H1 (cell line): ENCODE measurements at regions not wholly inside any gene's neighbourhood (a gene's known extent, or its start where the extent isn't known, plus 50 kb on each side); places are given as distances from the start of the nearest gene placed in this dataset.
A peak's percentile ranks its signal among the peaks of the same experiment; 100 is the strongest.

ENCODE experiments used
- CTCF ChIA-PET: fragments of 300-600 bp; sonication (Branson Sonifier 250); formaldehyde crosslinking; loops from one replicate; lab custom pipeline; 2021; ENCODE audit not compliant: partially characterized antibody; lab: Charles Lee
- POLR2A ChIA-PET: fragments of 300-600 bp; sonication (Branson Sonifier 250); formaldehyde crosslinking; loops from one replicate; lab custom pipeline; 2021; ENCODE audit warnings: inconsistent platforms; ENCODE audit not compliant: partially characterized antibody; lab: Charles Lee
- DNase-seq, 2 experiments: peaks; one replicate each; pipeline versions ENCODE4 v3.0.0 to v3.0.0-alpha.2; 2010 to 2022; ENCODE audit warnings: low spot score in 2 of 2, low read depth in 1 of 2, mixed read lengths in 1 of 2
- FAIRE-seq: peaks from 2 replicates; lab custom pipeline; 2011; peaks lifted over from hg19 to GRCh38; lab: Jason Lieb, UNC
- H2AFZ ChIP-seq: 2 replicates; pipeline ENCODE4 v1.8.1; 2012; ENCODE audit warnings: low read length, inconsistent platforms
- H2AK5ac ChIP-seq: 2 replicates; pipeline ENCODE4 v1.6.1; 2013; ENCODE audit warnings: low read depth, low read length
- H2BK120ac ChIP-seq: replicated peaks from 2 replicates; pipeline ENCODE3; 2013; ENCODE audit warnings: low read depth, low read length, inconsistent platforms
- H2BK12ac ChIP-seq: 2 replicates; pipeline ENCODE4 v1.6.1; 2013; ENCODE audit warnings: low read depth, low read length
- H2BK15ac ChIP-seq: 2 replicates; pipeline ENCODE4 v1.6.1; 2013; ENCODE audit warnings: low read length
- H2BK20ac ChIP-seq: 2 replicates; pipeline ENCODE4 v1.6.1; 2013; ENCODE audit warnings: low read length
- H2BK5ac ChIP-seq: 2 replicates; pipeline ENCODE4 v1.6.1; 2013; ENCODE audit warnings: low read depth, low read length
- H3K14ac ChIP-seq: 2 replicates; pipeline ENCODE4 v1.6.1; 2013; ENCODE audit warnings: inconsistent platforms; ENCODE audit not compliant: insufficient read length
- H3K18ac ChIP-seq: 2 replicates; pipeline ENCODE4 v1.6.1; 2013; ENCODE audit warnings: low read length; ENCODE audit errors: extremely low read depth
- H3K23ac ChIP-seq: 2 replicates; pipeline ENCODE4 v1.6.1; 2013; ENCODE audit warnings: inconsistent platforms; ENCODE audit not compliant: insufficient read length
- H3K23me2 ChIP-seq: 2 replicates; pipeline ENCODE4 v1.6.1; 2013; ENCODE audit warnings: low read depth, low read length
- H3K27ac ChIP-seq: 2 replicates; pipeline ENCODE4 v1.6.1; 2011; ENCODE audit warnings: low read depth, low read length, inconsistent platforms
- H3K27me3 ChIP-seq, 4 experiments: replicated peaks in 1 of 4; 1 replicate in 1 of 4; 2 replicates in 3 of 4; pipeline versions ENCODE4 v1.6.1 to v1.8.1; 2011 to 2013; ENCODE audit warnings: low read length in 3 of 4, mild to moderate bottlenecking in 3 of 4, inconsistent platforms in 2 of 4, mixed read lengths in 2 of 4, moderate library complexity in 1 of 4; ENCODE audit not compliant: control insufficient read depth in 3 of 4, insufficient read depth in 3 of 4; ENCODE audit errors: extremely low read depth in 1 of 4
- H3K36me3 ChIP-seq, 4 experiments: 2 replicates each; pipeline versions ENCODE4 v1.6.1 to v1.8.1; 2011 to 2013; ENCODE audit warnings: mild to moderate bottlenecking in 4 of 4, low read length in 3 of 4, moderate library complexity in 2 of 4, control low read depth in 1 of 4, inconsistent platforms in 1 of 4; ENCODE audit not compliant: insufficient read depth in 4 of 4, control insufficient read depth in 2 of 4
- H3K4ac ChIP-seq: replicated peaks from 2 replicates; pipeline ENCODE3; 2013; ENCODE audit warnings: low read length, low read depth, mixed read lengths, inconsistent platforms; ENCODE audit not compliant: insufficient read length
- H3K4me1 ChIP-seq, 4 experiments: replicated peaks in 1 of 4; 1 replicate in 1 of 4; 2 replicates in 3 of 4; pipeline versions ENCODE4 v1.6.1 to v1.8.1; 2011 to 2013; ENCODE audit warnings: low read length in 3 of 4, inconsistent platforms in 2 of 4, mixed read lengths in 1 of 4; ENCODE audit not compliant: insufficient read depth in 4 of 4, control insufficient read depth in 3 of 4
- H3K4me2 ChIP-seq, 2 experiments: 2 replicates each; pipeline versions ENCODE4 v1.6.1 to v1.8.1; 2011 to 2013; ENCODE audit warnings: low read depth in 2 of 2, low read length in 2 of 2, control low read depth in 1 of 2, inconsistent platforms in 1 of 2, mild to moderate bottlenecking in 1 of 2; ENCODE audit not compliant: insufficient read depth in 1 of 2
- H3K4me3 ChIP-seq, 4 experiments: fragments of 200-600, 300-600 bp in 1 of 4; sonication (generic), shearing (Covaris generic), sonication (Bioruptor Twin) in 1 of 4; 2 replicates each; pipeline versions ENCODE4 v1.5.1 to v1.8.1; 2011 to 2016; ENCODE audit warnings: low read length in 4 of 4, low read depth in 3 of 4, control low read depth in 2 of 4, inconsistent platforms in 2 of 4, mild to moderate bottlenecking in 2 of 4, mixed read lengths in 1 of 4, moderate library complexity in 1 of 4; ENCODE audit not compliant: insufficient read depth in 2 of 4; ENCODE audit errors: extremely low read depth in 1 of 4
- H3K56ac ChIP-seq: replicated peaks from 2 replicates; pipeline ENCODE3; 2013; ENCODE audit warnings: low read depth, mild to moderate bottlenecking, mixed read lengths, low read length, inconsistent platforms; ENCODE audit not compliant: insufficient read length
- H3K79me1 ChIP-seq: 2 replicates; pipeline ENCODE4 v1.6.1; 2013; ENCODE audit warnings: low read depth, low read length, control low read depth
- H3K79me2 ChIP-seq, 2 experiments: 2 replicates each; pipeline versions ENCODE4 v1.6.1 to v1.8.1; 2012 to 2013; ENCODE audit warnings: low read length in 2 of 2, mild to moderate bottlenecking in 2 of 2, inconsistent platforms in 1 of 2; ENCODE audit not compliant: insufficient read depth in 2 of 2, control insufficient read depth in 1 of 2
- H3K9ac ChIP-seq, 4 experiments: replicated peaks in 1 of 4; 1 replicate in 1 of 4; 2 replicates in 3 of 4; pipeline versions ENCODE4 v1.6.1 to v1.8.1; 2011 to 2013; ENCODE audit warnings: low read depth in 3 of 4, low read length in 3 of 4, control low read depth in 2 of 4, mild to moderate bottlenecking in 2 of 4, moderate library complexity in 2 of 4, inconsistent platforms in 1 of 4; ENCODE audit errors: extremely low read depth in 1 of 4
- H3K9me3 ChIP-seq, 2 experiments: 2 replicates each; pipeline versions ENCODE4 v1.6.1 to v1.8.1; 2012 to 2013; ENCODE audit warnings: mild to moderate bottlenecking in 2 of 2, moderate library complexity in 2 of 2, control low read depth in 1 of 2, inconsistent platforms in 1 of 2, low read depth in 1 of 2, low read length in 1 of 2, mixed read lengths in 1 of 2; ENCODE audit not compliant: insufficient read depth in 2 of 2
- H4K20me1 ChIP-seq, 2 experiments: replicated peaks in 1 of 2; 2 replicates each; pipeline versions ENCODE3 to v1.8.1; 2011 to 2013; ENCODE audit warnings: inconsistent platforms in 2 of 2, low read length in 2 of 2, mild to moderate bottlenecking in 1 of 2; ENCODE audit not compliant: insufficient read depth in 2 of 2, control insufficient read depth in 1 of 2
- H4K5ac ChIP-seq: 2 replicates; pipeline ENCODE4 v1.6.1; 2013; ENCODE audit warnings: low read length, low read depth, mixed read lengths, inconsistent platforms; ENCODE audit not compliant: insufficient read length
- H4K8ac ChIP-seq: 2 replicates; pipeline ENCODE4 v1.8.0; 2013; ENCODE audit warnings: mild to moderate bottlenecking, moderate library complexity, low read length, inconsistent platforms; ENCODE audit not compliant: insufficient read depth; ENCODE audit errors: extremely low read depth
- H4K91ac ChIP-seq: replicated peaks from 2 replicates; pipeline ENCODE3; 2013; ENCODE audit warnings: low read length, mixed read lengths, inconsistent platforms; ENCODE audit not compliant: insufficient read length
- CBX5 ChIP-seq: fragments of 300-800, 300-1000 bp; sonication (generic); IDR thresholded peaks from 2 replicates; pipeline ENCODE4 v1.7.1; 2016; ENCODE audit warnings: antibody characterized with exemption, low read length, low read depth
- CEBPB ChIP-seq: IDR thresholded peaks from 2 replicates; pipeline ENCODE4 v1.6.1; 2012; ENCODE audit warnings: low read depth, low read length
- CHD2 ChIP-seq: IDR thresholded peaks from 2 replicates; pipeline ENCODE4 v1.6.1; 2012; ENCODE audit warnings: low read length, improper control_type of control experiment
- EGR1 ChIP-seq: IDR thresholded peaks from 2 replicates; pipeline ENCODE4 v1.6.1; 2011; ENCODE audit warnings: low read depth, low read length, borderline replicate concordance
- HDAC6 ChIP-seq: IDR thresholded peaks from one replicate; pipeline ENCODE4 v1.7.1; 2012; ENCODE audit warnings: low read depth, mild to moderate bottlenecking, inconsistent platforms, low read length, moderate library complexity
- KDM4A ChIP-seq: IDR thresholded peaks from one replicate; pipeline ENCODE4 v1.7.1; 2012; ENCODE audit warnings: low read depth, mild to moderate bottlenecking, moderate library complexity, low read length, inconsistent platforms; ENCODE audit not compliant: severe bottlenecking
- POU5F1 ChIP-seq: IDR thresholded peaks from 2 replicates; pipeline ENCODE4 v1.6.1; 2011; ENCODE audit warnings: low read depth, mild to moderate bottlenecking, low read length, moderate library complexity
- SIN3A ChIP-seq, 2 experiments: IDR thresholded peaks in 1 of 2; conservative IDR thresholded peaks in 1 of 2; 2 replicates each; pipeline ENCODE4 v1.6.1; 2011 to 2012; ENCODE audit warnings: low read length in 2 of 2, improper control_type of control experiment in 1 of 2, low read depth in 1 of 2, mild to moderate bottlenecking in 1 of 2
- SIRT6 ChIP-seq: IDR thresholded peaks from one replicate; pipeline ENCODE4 v1.7.1; 2012; ENCODE audit warnings: low read length, inconsistent platforms
- SRF ChIP-seq: IDR thresholded peaks from 2 replicates; pipeline ENCODE4 v1.6.1; 2011; ENCODE audit warnings: mild to moderate bottlenecking, low read depth, low read length, moderate library complexity
- USF2 ChIP-seq: IDR thresholded peaks from 2 replicates; pipeline ENCODE4 v1.6.1; 2011; ENCODE audit warnings: low read length, improper control_type of control experiment
- WGBS, 2 experiments: shearing (Covaris generic) in 1 of 2; methylation state at CpG; one replicate each; pipeline versions ENCODE4 v1.1.6 to v1.1.7; 2013 to 2015; ENCODE audit warnings: low lambda C conversion rate in 2 of 2, mixed read lengths in 2 of 2, inconsistent platforms in 1 of 2, low coverage in 1 of 2, missing lambda C conversion rate in 1 of 2; ENCODE audit not compliant: insufficient replicate concordance in 2 of 2, insufficient coverage in 1 of 2, insufficient read length in 1 of 2; ENCODE audit errors: extremely low coverage in 1 of 2, missing lambda C conversion rate in 1 of 2; 5-methylcytosine and 5-hydroxymethylcytosine counted together

- DNase-seq (peak in 1 of 2 experiments; percentile 14), FAIRE-seq (no peak)
- H2BK20ac ChIP-seq = no peak overlapping the region
- no peak overlapping the region for H2BK5ac ChIP-seq
- no peaks in the 10 kb centered on the region for H4K20me1 ChIP-seq
- 0 out of 4 replicates have a peak, but pooled peaks cover 0 to 2% of the 10 kb centered on the region in 2 experiments for H3K9me3 ChIP-seq
- H3K23ac ChIP-seq = no peak overlapping the region
- H3K27ac ChIP-seq = no peak overlapping the region
- POLR2A ChIA-PET = no interaction called here
- H3K27me3 ChIP-seq = no peaks in the 10 kb centered on the region
- no peak overlapping the region for H4K8ac ChIP-seq
- no peak overlapping the region for H3K4me2 ChIP-seq
- H4K91ac ChIP-seq = no peak overlapping the region
- H3K4me3 ChIP-seq = no peak overlapping the region
- no peak overlapping the region for H3K4ac ChIP-seq
- no peak overlapping the region for H3K56ac ChIP-seq
- peaks cover 0 to 8% (median 1%) of the 10 kb centered on the region in 4 experiments; a peak in 2 of 7 replicates for H3K4me1 ChIP-seq
- no peak overlapping the region for H2BK12ac ChIP-seq
- H4K5ac ChIP-seq = no peak overlapping the region
- no peaks in the 10 kb centered on the region for H3K79me1 ChIP-seq
- TF ChIP-seq CEBPB (no peak), EGR1 (no peak), SIN3A (conservative IDR thresholded peaks at IDR 0.05 in 1 of 2, IDR thresholded peaks at IDR 0.05 in 1 of 2; ENCODE audit: low read depth in 1 of 2, low read length in 2 of 2) (no peak), HDAC6 (no peak), SRF (no peak), CBX5 (no peak), POU5F1 (no peak), SIRT6 (no peak), KDM4A (no peak), CHD2 (no peak), USF2 (no peak)
- no peak overlapping the region for H2BK120ac ChIP-seq
- no peak overlapping the region for H3K18ac ChIP-seq
- no peaks in the 10 kb centered on the region for H3K79me2 ChIP-seq
- no peaks in the 10 kb centered on the region for H3K36me3 ChIP-seq
- no peak overlapping the region for H2BK15ac ChIP-seq
- CTCF ChIA-PET = no interaction called here
- 92% methylated on average over 7 of the region's 7 CpGs; no CpG with 5 or more reads in 1 of the 2 experiments for WGBS, 2 experiments
- no peak overlapping the region for H2AFZ ChIP-seq
- H3K9ac ChIP-seq = no peak overlapping the region
- no peaks in the 10 kb centered on the region for H3K23me2 ChIP-seq
- H2AK5ac ChIP-seq = no peak overlapping the region
- H3K14ac ChIP-seq = no peak overlapping the region
Measured at GRCh38 chr2:129481306-129482219, 497.9 kb upstream of the RAB6C start.
